ENCODE measurements at regions not wholly inside any gene's neighbourhood (a gene's known extent, or its start where the extent isn't known, plus 50 kb on each side); places are given as distances from the start of the nearest gene placed in this dataset.

GRCh38 chr6:115323001-115323400 lies 737.7 kb downstream of the FRK start:
- FAIRE-seq (no peak), DNase-seq (ENCODE audit: low read depth in 1 of 2, low spot score in 2 of 2) (no peak)
- H3K56ac ChIP-seq (replicated peaks; ENCODE audit: insufficient read length, low read depth, low read length), result no peak overlapping the region
- no peaks in the 10 kb centered on the region for H4K20me1 ChIP-seq (replicated peaks in 1 of 2; ENCODE audit: control insufficient read depth in 1 of 2, insufficient read depth in 2 of 2, low read length in 2 of 2)
- no peak overlapping the region for H2AFZ ChIP-seq (ENCODE audit: low read length)
- H3K79me2 ChIP-seq (ENCODE audit: control insufficient read depth in 1 of 2, insufficient read depth in 2 of 2, low read length in 2 of 2), result no peaks in the 10 kb centered on the region
- peaks cover 0 to 2% (median 1%) of the 10 kb centered on the region in 4 experiments; a peak in 1 of 7 replicates for H3K4me1 ChIP-seq (replicated peaks in 1 of 4; ENCODE audit: control insufficient read depth in 3 of 4, insufficient read depth in 4 of 4, low read length in 3 of 4)
- no peak overlapping the region for H2BK5ac ChIP-seq (ENCODE audit: low read depth, low read length)
- H2BK12ac ChIP-seq (ENCODE audit: low read depth, low read length), result no peak overlapping the region
- no peak overlapping the region for H3K4me3 ChIP-seq (ENCODE audit: extremely low read depth in 1 of 4, insufficient read depth in 2 of 4, low read depth in 3 of 4, low read length in 4 of 4)
- POLR2A ChIA-PET (ENCODE audit: partially characterized antibody), result no interaction called here
- no peak overlapping the region for H3K23ac ChIP-seq (ENCODE audit: insufficient read length)
- no peak overlapping the region for H4K8ac ChIP-seq (ENCODE audit: extremely low read depth, insufficient read depth, low read length)
- no peaks in the 10 kb centered on the region for H3K27me3 ChIP-seq (replicated peaks in 1 of 4; ENCODE audit: control insufficient read depth in 3 of 4, extremely low read depth in 1 of 4, insufficient read depth in 3 of 4, low read length in 3 of 4)
- no peak overlapping the region for H3K18ac ChIP-seq (ENCODE audit: extremely low read depth, low read length)
- 100% methylated on average over 1 of the region's 1 CpG; no CpG with 5 or more reads in 1 of the 2 experiments for WGBS, 2 experiments (ENCODE audit: extremely low coverage in 1 of 2, insufficient coverage in 1 of 2, insufficient read length in 1 of 2, insufficient replicate concordance in 2 of 2, low coverage in 1 of 2, low lambda C conversion rate in 2 of 2, missing lambda C conversion rate in 1 of 2)
- H2BK20ac ChIP-seq (ENCODE audit: low read length), result no peak overlapping the region
- no peaks in the 10 kb centered on the region for H3K79me1 ChIP-seq (ENCODE audit: low read depth, low read length)
- no peaks in the 10 kb centered on the region for H3K36me3 ChIP-seq (ENCODE audit: control insufficient read depth in 2 of 4, insufficient read depth in 4 of 4, low read length in 3 of 4)
- no peak overlapping the region for H3K27ac ChIP-seq (ENCODE audit: low read depth, low read length)
- no peak overlapping the region for H4K5ac ChIP-seq (ENCODE audit: insufficient read length, low read depth, low read length)
- no peak overlapping the region for H3K9ac ChIP-seq (replicated peaks in 1 of 4; ENCODE audit: extremely low read depth in 1 of 4, low read depth in 3 of 4, low read length in 3 of 4)
- CTCF ChIA-PET (ENCODE audit: partially characterized antibody), result interaction anchor here (1.3 kb wide), 1 partner anchor 83 kb away, joined by 3 read pairs; no protein-coding TSS in a partner anchor
- H3K4me2 ChIP-seq (ENCODE audit: insufficient read depth in 1 of 2, low read depth in 2 of 2, low read length in 2 of 2), result no peak overlapping the region
- H2BK120ac ChIP-seq (replicated peaks; ENCODE audit: low read depth, low read length), result no peak overlapping the region
- no peak overlapping the region for H2AK5ac ChIP-seq (ENCODE audit: low read depth, low read length)
- no peaks in the 10 kb centered on the region; the same call in 1 of the 2 replicates for H3K23me2 ChIP-seq (ENCODE audit: low read depth, low read length)
- no peaks in the 10 kb centered on the region for H3K9me3 ChIP-seq (ENCODE audit: insufficient read depth in 2 of 2, low read depth in 1 of 2, low read length in 1 of 2)
- no peak overlapping the region for H3K14ac ChIP-seq (ENCODE audit: insufficient read length)
- no peak overlapping the region for H4K91ac ChIP-seq (replicated peaks; ENCODE audit: insufficient read length, low read length)
- H2BK15ac ChIP-seq (ENCODE audit: low read length), result no peak overlapping the region
- H3K4ac ChIP-seq (replicated peaks; ENCODE audit: insufficient read length, low read depth, low read length), result no peak overlapping the region
- TF ChIP-seq EZH2 (IDR thresholded peaks at IDR 0.05; ENCODE audit: low read depth, low read length, severe bottlenecking), result no peak
- no peak for TF ChIP-seq USF2 (IDR thresholded peaks at IDR 0.05; ENCODE audit: low read length)
- TF ChIP-seq EGR1 (IDR thresholded peaks at IDR 0.05; ENCODE audit: borderline replicate concordance, low read depth, low read length), result no peak
- no peak for TF ChIP-seq ATF3 (IDR thresholded peaks at IDR 0.05; ENCODE audit: insufficient read depth, low read depth, low read length)
- no peak for TF ChIP-seq SIN3A (conservative IDR thresholded peaks at IDR 0.05 in 1 of 2, IDR thresholded peaks at IDR 0.05 in 1 of 2; ENCODE audit: low read depth in 1 of 2, low read length in 2 of 2)
- TF ChIP-seq MAFK (IDR thresholded peaks at IDR 0.05; ENCODE audit: low read depth, low read length), result no peak
- no peak for TF ChIP-seq KDM4A (IDR thresholded peaks at IDR 0.05; ENCODE audit: low read depth, low read length, severe bottlenecking)
- TF ChIP-seq BCL11A (IDR thresholded peaks at IDR 0.05; ENCODE audit: low read depth in 2 of 2, low read length in 2 of 2), result no peak
- TF ChIP-seq RAD21 (IDR thresholded peaks at IDR 0.05 in 1 of 2, conservative IDR thresholded peaks at IDR 0.05 in 1 of 2; ENCODE audit: low read depth in 2 of 2, low read length in 2 of 2), result no peak
- TF ChIP-seq CBX5 (IDR thresholded peaks at IDR 0.05; ENCODE audit: low read depth, low read length), result no peak
- TF ChIP-seq CEBPB (IDR thresholded peaks at IDR 0.05; ENCODE audit: low read depth, low read length), result no peak
- no peak for TF ChIP-seq SP2 (IDR thresholded peaks at IDR 0.05; ENCODE audit: low read length)
